Spleen (tissue), 11 donors: ENCODE measurements at regions not wholly inside any gene's neighbourhood (a gene's known extent, or its start where the extent isn't known, plus 50 kb on each side); places are given as distances from the start of the nearest gene placed in this dataset.
"Not testable (repeated sequence)": the region's sequence is repeated elsewhere in the genome, so short reads cannot be mapped to it uniquely, and the experiment has no call there.

Experiments used
- DNase-seq: peaks from one replicate; pipeline ENCODE4 v3.0.0-alpha.2; 2020
- H3K27ac ChIP-seq, 8 donors: fragments of 200-600 bp; sonication (generic) in 7 of 8; 1 replicate in 4 of 8; 2 replicates in 4 of 8; pipeline versions ENCODE4 v1.5.0 to v1.8.0; 2016 to 2021; ENCODE audit warnings: inconsistent platforms in 4 of 8, mild to moderate bottlenecking in 4 of 8, moderate library complexity in 1 of 8
- H3K27me3 ChIP-seq, 7 donors: fragments of 200-600 bp; sonication (generic) in 6 of 7; replicated peaks in 1 of 7; 1 replicate in 4 of 7; 2 replicates in 3 of 7; pipeline versions ENCODE4 v1.5.0 to v1.8.0; 2016 to 2021; ENCODE audit warnings: inconsistent platforms in 3 of 7, mild to moderate bottlenecking in 1 of 7
- H3K36me3 ChIP-seq, 6 donors: fragments of 200-600 bp; sonication (generic) in 5 of 6; 1 replicate in 4 of 6; 2 replicates in 2 of 6; pipeline versions ENCODE4 v1.5.0 to v1.8.0; 2016 to 2021; ENCODE audit warnings: inconsistent platforms in 2 of 6
- H3K4me1 ChIP-seq, 6 donors: fragments of 200-600 bp; sonication (generic) in 5 of 6; 1 replicate in 3 of 6; 2 replicates in 3 of 6; pipeline versions ENCODE4 v1.5.0 to v1.8.0; 2016 to 2021; ENCODE audit warnings: inconsistent platforms in 3 of 6
- H3K4me3 ChIP-seq, 8 donors: fragments of 200-600 bp; sonication (generic) in 7 of 8; 1 replicate in 4 of 8; 2 replicates in 4 of 8; pipeline versions ENCODE4 v1.5.0 to v1.8.0; 2016 to 2021; ENCODE audit warnings: inconsistent platforms in 4 of 8, mild to moderate bottlenecking in 4 of 8, moderate library complexity in 2 of 8
- H3K9me3 ChIP-seq, 8 donors: fragments of 200-600 bp; sonication (generic) in 7 of 8; 1 replicate in 4 of 8; 2 replicates in 4 of 8; pipeline versions ENCODE4 v1.5.0 to v1.8.0; 2016 to 2021; ENCODE audit warnings: inconsistent platforms in 4 of 8
- CTCF ChIP-seq, 11 experiments: fragments of 200-600 bp in 7 of 11; fragments of 450-650 bp in 4 of 11; sonication (generic) in 4 of 11; IDR thresholded peaks in 8 of 11; conservative IDR thresholded peaks in 3 of 11; 1 replicate in 7 of 11; 2 replicates in 4 of 11; pipeline versions ENCODE4 v1.4.0 to v1.8.0; 2016 to 2021; ENCODE audit warnings: antibody characterized with exemption in 11 of 11, inconsistent platforms in 4 of 11, mild to moderate bottlenecking in 1 of 11
- POLR2A ChIP-seq, 3 donors: fragments of 450-650 bp; IDR thresholded peaks; one replicate each; pipeline ENCODE4 v1.5.1; 2017; ENCODE audit warnings: antibody characterized with exemption in 3 of 3, mild to moderate bottlenecking in 1 of 3
- POLR2AphosphoS5 ChIP-seq, 3 donors: sonication (generic); formaldehyde crosslinking; IDR thresholded peaks; one replicate each; pipeline ENCODE4 v1.5.1; 2017; ENCODE audit warnings: antibody characterized with exemption in 3 of 3
- WGBS, 5 donors: extraction: QIAGEN DNeasy Blood & Tissue Kit in 3 of 5; methylation state at CpG; one replicate each; pipeline versions ENCODE4 v1.1.5 to v1.1.7; 2013 to 2018; 5-methylcytosine and 5-hydroxymethylcytosine counted together
- intact Hi-C: fragments of 100-400 bp; cut with DNase I; formaldehyde crosslinking; loops from one replicate; pipeline ENCODE4 v1.15.0; 2023; ENCODE audit warnings: low total_unique reads
- donor health status: healthy with polysubstance abuse.
- donor health status: DM: no; HTN: no; CAD: no; lungs with moderate emphysema.
- donor health status: DM: no; HTN: no; CAD: no.
- donor health status: Bipolar disorder and iron deficiency.
- donor health status: healthy.
- donor health status: DM: no; HTN: no; CAD: no.
- donor health status: DM: yes; HTN: yes; CAD: no.

DNA sequence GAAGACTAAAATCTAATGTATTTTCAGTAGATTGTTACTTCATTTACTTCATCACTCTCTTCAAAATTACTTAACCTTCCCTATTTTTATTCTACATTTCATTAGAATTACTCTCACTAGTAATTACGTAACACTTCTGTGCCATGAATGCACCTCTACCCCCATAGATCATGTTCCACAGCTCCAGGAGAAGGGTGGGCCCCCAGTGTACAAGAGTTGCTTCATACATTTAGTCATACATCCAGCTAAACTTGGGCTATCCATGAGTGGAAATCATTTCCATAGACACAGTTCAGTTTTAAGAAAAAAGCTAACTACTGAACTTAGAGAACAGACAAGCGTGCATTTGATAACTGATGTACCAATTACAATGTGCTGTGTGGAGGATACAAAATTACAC lies 104.2 kb downstream of the HSFY1 start:
- intact Hi-C loops = no loop called here
- no peak for TF ChIP-seq POLR2A (IDR thresholded peaks at IDR 0.05)
- TF ChIP-seq CTCF (IDR thresholded peaks at IDR 0.05 in 8 of 11, conservative IDR thresholded peaks at IDR 0.05 in 3 of 11) = no peak
- TF ChIP-seq POLR2AphosphoS5 (IDR thresholded peaks at IDR 0.05) = no peak
- no peaks in the 10 kb centered on the region for H3K9me3 ChIP-seq
- WGBS, 5 donors = 85 to 98% (median 89%) methylated on average over 2 of the region's 2 CpGs; no CpG with 5 or more reads in 2 of the 5 donors
- H3K27me3 ChIP-seq = no peaks in the 10 kb centered on the region
- no peaks in the 10 kb centered on the region for H3K36me3 ChIP-seq
- no peak overlapping the region for H3K4me3 ChIP-seq
- H3K27ac ChIP-seq = no peak overlapping the region
- DNase-seq = no peak
- no peaks in the 10 kb centered on the region for H3K4me1 ChIP-seq

DNA sequence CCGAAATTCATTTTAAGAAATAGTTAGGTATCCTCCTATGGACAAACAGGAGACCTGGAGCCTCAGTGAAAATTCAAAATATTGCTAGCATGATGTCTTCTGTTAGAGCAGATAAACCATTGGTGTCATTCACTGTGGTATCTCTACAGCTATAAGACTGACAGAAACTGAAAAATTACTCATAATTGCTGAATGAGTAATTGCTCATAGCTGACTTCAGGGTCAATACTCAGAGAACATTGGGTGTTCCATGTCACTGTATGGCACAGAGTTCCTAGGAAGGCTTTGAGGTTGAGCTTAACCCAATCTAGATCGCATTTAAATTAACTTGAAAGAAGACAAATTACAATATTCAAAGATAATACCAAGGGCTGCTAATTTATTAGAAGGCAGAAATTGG lies 109.0 kb downstream of the HSFY2 start:
- TF ChIP-seq POLR2A (IDR thresholded peaks at IDR 0.05) (no peak), POLR2AphosphoS5 (IDR thresholded peaks at IDR 0.05) (no peak), CTCF (IDR thresholded peaks at IDR 0.05 in 8 of 11, conservative IDR thresholded peaks at IDR 0.05 in 3 of 11) (no peak)
- no peak for DNase-seq
- intact Hi-C loops = no loop called here

GRCh38 chrY:18669790-18670189 lies 103.7 kb downstream of the HSFY2 start:
- intact Hi-C loops = no loop called here
- no peaks in the 10 kb centered on the region for H3K36me3 ChIP-seq
- no peaks in the 10 kb centered on the region for H3K9me3 ChIP-seq
- no peaks in the 10 kb centered on the region for H3K4me1 ChIP-seq
- no peak for DNase-seq
- 25 to 26% (median 26%) methylated on average over 6 of the region's 6 CpGs; no CpG with 5 or more reads in 2 of the 5 donors for WGBS, 5 donors
- H3K27me3 ChIP-seq = no peaks in the 10 kb centered on the region
- no peak overlapping the region for H3K27ac ChIP-seq
- TF ChIP-seq POLR2AphosphoS5 (IDR thresholded peaks at IDR 0.05) (no peak), CTCF (IDR thresholded peaks at IDR 0.05 in 8 of 11, conservative IDR thresholded peaks at IDR 0.05 in 3 of 11) (peak in 3 of 11 experiments; percentile 7 to 33 (median 27)), POLR2A (IDR thresholded peaks at IDR 0.05) (no peak)
- H3K4me3 ChIP-seq = no peak overlapping the region

More for the DNA sequence above, 109.0 kb downstream of the HSFY2 start:
- Histone ChIP-seq H3K9me3 (no peaks in the 10 kb centered on the region), H3K4me1 (no peaks in the 10 kb centered on the region), H3K36me3 (no peaks in the 10 kb centered on the region), H3K4me3 (no peak overlapping the region), H3K27me3 (no peaks in the 10 kb centered on the region), H3K27ac (no peak overlapping the region)
- WGBS, 5 donors = 58 to 64% (median 58%) methylated on average over 2 of the region's 2 CpGs; no CpG with 5 or more reads in 2 of the 5 donors

DNA sequence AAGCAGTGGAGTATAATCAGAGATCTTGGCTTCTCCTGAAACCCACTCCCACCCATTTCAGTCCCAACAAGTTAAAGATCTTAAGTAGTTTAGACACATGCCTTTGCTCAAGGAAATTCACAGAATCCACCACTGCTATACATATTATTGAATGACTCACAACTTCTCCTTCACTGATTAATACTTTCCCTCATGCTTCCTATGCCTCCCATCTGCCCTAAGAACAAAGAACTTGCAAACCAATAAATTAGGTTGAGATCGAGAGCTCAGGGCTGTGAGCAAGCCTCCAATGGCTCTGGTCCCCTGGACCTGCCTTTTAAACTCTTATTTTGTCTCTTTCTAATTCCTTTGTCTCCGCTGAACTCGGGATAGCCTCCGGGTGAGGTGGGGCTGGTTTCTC lies 101.6 kb downstream of the HSFY2 start:
- Histone ChIP-seq H3K36me3 (no peaks in the 10 kb centered on the region), H3K4me3 (no peak overlapping the region), H3K27me3 (no peaks in the 10 kb centered on the region), H3K4me1 (no peaks in the 10 kb centered on the region), H3K27ac (no peak overlapping the region), H3K9me3 (no peaks in the 10 kb centered on the region)
- DNase-seq = no peak
- 76 to 81% (median 78%) methylated on average over 4 of the region's 4 CpGs; no CpG with 5 or more reads in 2 of the 5 donors for WGBS, 5 donors
- TF ChIP-seq CTCF (IDR thresholded peaks at IDR 0.05 in 8 of 11, conservative IDR thresholded peaks at IDR 0.05 in 3 of 11) (no peak), POLR2A (IDR thresholded peaks at IDR 0.05) (no peak), POLR2AphosphoS5 (IDR thresholded peaks at IDR 0.05) (no peak)
- intact Hi-C loops = no loop called here

DNA sequence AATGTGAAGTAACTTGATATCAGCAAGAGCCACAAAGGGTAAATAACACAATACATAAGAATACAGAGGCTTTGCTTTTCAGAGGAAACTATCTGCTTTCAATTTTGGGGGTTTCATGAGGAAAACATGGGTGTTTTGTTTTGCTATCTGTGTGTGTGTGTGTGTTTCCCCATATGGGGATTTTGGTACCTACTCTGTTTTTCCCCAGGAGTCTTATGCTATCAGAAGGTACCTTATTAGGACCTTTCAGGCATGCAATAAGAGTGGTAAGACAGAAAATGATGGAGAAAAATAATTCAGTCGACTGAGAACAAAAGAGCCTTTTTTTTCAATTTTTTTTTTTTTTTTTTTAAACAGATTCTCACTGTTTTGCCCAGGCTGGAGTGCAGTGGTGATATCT lies 87.5 kb downstream of the HSFY2 start:
- H3K27me3 ChIP-seq, H3K9me3 ChIP-seq, H3K27ac ChIP-seq, H3K36me3 ChIP-seq, H3K4me3 ChIP-seq, DNase-seq, intact Hi-C loops, H3K4me1 ChIP-seq: not testable (repeated sequence)
- no CpG with 5 or more reads among the region's 1 CpG for WGBS, 5 donors

GRCh38 chrY:18688362-18688761 lies 85.2 kb downstream of the HSFY2 start:
- H3K36me3 ChIP-seq, DNase-seq, H3K27me3 ChIP-seq, H3K27ac ChIP-seq, H3K9me3 ChIP-seq, H3K4me3 ChIP-seq, intact Hi-C loops, H3K4me1 ChIP-seq: not testable (repeated sequence)
- WGBS, 5 donors = no CpG with 5 or more reads among the region's 6 CpGs

DNA sequence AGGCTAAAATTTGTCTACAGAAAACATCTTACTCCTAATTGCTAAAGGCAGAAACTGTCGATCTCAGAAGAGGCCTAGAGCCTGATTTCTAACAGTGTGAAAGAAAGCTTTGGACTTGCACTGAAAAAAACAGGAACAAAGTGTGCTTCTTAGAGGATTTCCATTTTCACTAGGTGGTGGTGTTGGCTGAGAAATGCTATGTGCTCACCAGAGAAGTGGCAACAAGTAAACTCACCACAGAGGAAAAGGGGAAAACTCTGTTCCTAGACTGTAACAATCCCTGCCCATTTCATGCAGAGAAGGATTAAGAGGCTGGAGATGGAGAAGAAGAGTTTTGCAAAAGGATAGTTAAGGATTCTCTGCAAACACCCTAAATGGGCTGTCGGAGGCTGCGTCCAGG lies 84.1 kb downstream of the HSFY2 start:
- WGBS, 5 donors = no CpG with 5 or more reads among the region's 3 CpGs
- intact Hi-C loops, DNase-seq: not testable (repeated sequence)

More for the DNA sequence above, 84.1 kb downstream of the HSFY2 start:
- not testable (repeated sequence) for H3K36me3 ChIP-seq, H3K4me1 ChIP-seq, H3K4me3 ChIP-seq, H3K27ac ChIP-seq, H3K27me3 ChIP-seq, H3K9me3 ChIP-seq
